ENCODE measurements at regions not wholly inside any gene's neighbourhood (a gene's known extent, or its start where the extent isn't known, plus 50 kb on each side); places are given as distances from the start of the nearest gene placed in this dataset.

DNA sequence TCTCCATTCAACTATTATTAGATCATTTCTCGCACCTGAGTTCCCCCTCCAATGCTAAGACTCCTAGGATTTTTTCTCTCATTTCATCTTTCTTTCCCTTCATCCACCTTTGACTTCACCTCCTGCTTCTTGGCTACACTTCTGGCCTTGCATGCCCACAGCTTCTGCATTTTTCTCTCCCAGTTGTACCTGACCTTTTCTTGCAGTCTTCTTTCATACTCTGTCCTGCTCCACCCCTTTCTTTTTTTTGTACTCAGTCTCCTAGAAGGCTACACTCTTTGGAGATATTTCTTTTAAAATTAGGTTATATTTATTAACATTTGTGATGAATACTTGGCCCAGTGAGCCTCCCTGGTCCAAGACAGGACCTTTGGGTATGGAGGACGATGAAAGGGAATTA, 190.4 kb downstream of the DEPDC1B start:
- TF ChIP-seq, protein P1, sequence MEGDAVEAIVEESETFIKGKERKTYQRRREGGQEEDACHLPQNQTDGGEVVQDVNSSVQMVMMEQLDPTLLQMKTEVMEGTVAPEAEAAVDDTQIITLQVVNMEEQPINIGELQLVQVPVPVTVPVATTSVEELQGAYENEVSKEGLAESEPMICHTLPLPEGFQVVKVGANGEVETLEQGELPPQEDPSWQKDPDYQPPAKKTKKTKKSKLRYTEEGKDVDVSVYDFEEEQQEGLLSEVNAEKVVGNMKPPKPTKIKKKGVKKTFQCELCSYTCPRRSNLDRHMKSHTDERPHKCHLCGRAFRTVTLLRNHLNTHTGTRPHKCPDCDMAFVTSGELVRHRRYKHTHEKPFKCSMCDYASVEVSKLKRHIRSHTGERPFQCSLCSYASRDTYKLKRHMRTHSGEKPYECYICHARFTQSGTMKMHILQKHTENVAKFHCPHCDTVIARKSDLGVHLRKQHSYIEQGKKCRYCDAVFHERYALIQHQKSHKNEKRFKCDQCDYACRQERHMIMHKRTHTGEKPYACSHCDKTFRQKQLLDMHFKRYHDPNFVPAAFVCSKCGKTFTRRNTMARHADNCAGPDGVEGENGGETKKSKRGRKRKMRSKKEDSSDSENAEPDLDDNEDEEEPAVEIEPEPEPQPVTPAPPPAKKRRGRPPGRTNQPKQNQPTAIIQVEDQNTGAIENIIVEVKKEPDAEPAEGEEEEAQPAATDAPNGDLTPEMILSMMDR (conservative IDR thresholded peaks at IDR 0.05; ENCODE audit: low read depth, low read length) = no peak
- no peak for TF ChIP-seq EZH2 (IDR thresholded peaks at IDR 0.05; ENCODE audit: borderline replicate concordance, low read depth, low read length, poor library complexity, severe bottlenecking)

Data from A673 (cell line).